Mammary epithelial cell (primary cell): ENCODE measurements at regions not wholly inside any gene's neighbourhood (a gene's known extent, or its start where the extent isn't known, plus 50 kb on each side); places are given as distances from the start of the nearest gene placed in this dataset.

Source experiments
- CTCF ChIP-seq, 2 donors: IDR thresholded peaks in 1 of 2; conservative IDR thresholded peaks in 1 of 2; 2 replicates each; pipeline ENCODE4 v1.5.1; 2011 to 2012; ENCODE audit warnings: inconsistent platforms in 2 of 2, low read length in 2 of 2, mild to moderate bottlenecking in 2 of 2, control low read depth in 1 of 2, low read depth in 1 of 2; ENCODE audit not compliant: insufficient read depth in 1 of 2; ENCODE audit errors: extremely low read depth in 1 of 2
- EZH2 ChIP-seq: IDR thresholded peaks from 2 replicates; pipeline ENCODE4 v1.6.1; 2012; ENCODE audit warnings: low read length, inconsistent platforms, borderline replicate concordance

GRCh38 chr2:157206916-157207315 is 50.6 kb upstream of the GALNT5 start:
- TF ChIP-seq CTCF (conservative IDR thresholded peaks at IDR 0.05 in 1 of 2, IDR thresholded peaks at IDR 0.05 in 1 of 2; ENCODE audit: extremely low read depth in 1 of 2, insufficient read depth in 1 of 2, low read depth in 1 of 2, low read length in 2 of 2) = no peak
- TF ChIP-seq EZH2 = no peak
